Naive thymus-derived CD8-positive, alpha-beta T cell (primary cell): ENCODE measurements at regions not wholly inside any gene's neighbourhood (a gene's known extent, or its start where the extent isn't known, plus 50 kb on each side); places are given as distances from the start of the nearest gene placed in this dataset.
"Not testable (repeated sequence)": the region's sequence is repeated elsewhere in the genome, so short reads cannot be mapped to it uniquely, and the experiment has no call there.

Experiments used
- ATAC-seq, 2 donors: fragments of 150-1000 bp; cut with Tn5 transposase in 1 of 2; sonication (Bioruptor Pico), chemical (Tn5 transposase) in 1 of 2; 1 replicate in 1 of 2; 2 replicates in 1 of 2; pipeline ENCODE4 v1.10.0; 2021; ENCODE audit warnings: mild to moderate bottlenecking in 2 of 2, moderate library complexity in 2 of 2
- POLR2A ChIA-PET: fragments of 350-600 bp; sonication (Branson Sonifier 250); formaldehyde crosslinking; loops from one replicate; lab custom pipeline; 2021; ENCODE audit warnings: antibody characterized with exemption; lab: Charles Lee
- DNase-seq, 10 donors: peaks; one replicate each; pipeline versions ENCODE4 v3.0.0 to v3.0.0-alpha.2; 2020 to 2022
- H3K27ac Mint-ChIP-seq, 10 donors: one replicate each; pipeline ENCODE4 v1.8.0; 2020 to 2022; ENCODE audit warnings: mild to moderate bottlenecking in 10 of 10, mixed read lengths in 10 of 10, moderate library complexity in 4 of 10, inconsistent platforms in 1 of 10
- H3K27me3 Mint-ChIP-seq, 5 donors: one replicate each; pipeline ENCODE4 v1.8.0; 2021 to 2022; ENCODE audit warnings: mixed read lengths in 5 of 5
- H3K36me3 Mint-ChIP-seq, 3 donors: one replicate each; pipeline ENCODE4 v1.8.0; 2020 to 2022; ENCODE audit warnings: mixed read lengths in 3 of 3, mild to moderate bottlenecking in 2 of 3, inconsistent platforms in 1 of 3
- H3K4me1 Mint-ChIP-seq, 4 donors: one replicate each; pipeline ENCODE4 v1.8.0; 2021 to 2022; ENCODE audit warnings: mixed read lengths in 4 of 4
- H3K4me3 Mint-ChIP-seq, 10 donors: one replicate each; pipeline ENCODE4 v1.8.0; 2020 to 2022; ENCODE audit warnings: mild to moderate bottlenecking in 10 of 10, mixed read lengths in 10 of 10, moderate library complexity in 6 of 10, inconsistent platforms in 1 of 10
- H3K9me3 Mint-ChIP-seq, 9 donors: one replicate each; pipeline ENCODE4 v1.8.0; 2020 to 2022; ENCODE audit warnings: mixed read lengths in 9 of 9, mild to moderate bottlenecking in 3 of 9, inconsistent platforms in 1 of 9, moderate library complexity in 1 of 9

GRCh38 chr13:65601855-65602254 lies 1628.3 kb downstream of the PCDH9 start:
- no peak for DNase-seq
- H3K4me1 Mint-ChIP-seq: no peaks in the 10 kb centered on the region
- no peaks in the 10 kb centered on the region for H3K36me3 Mint-ChIP-seq
- no peak for ATAC-seq
- H3K4me3 Mint-ChIP-seq: no peak overlapping the region
- POLR2A ChIA-PET: no interaction called here
- H3K27ac Mint-ChIP-seq: no peak overlapping the region
- H3K27me3 Mint-ChIP-seq: no peaks in the 10 kb centered on the region
- peaks cover 0 to 13% (median 6%) of the 10 kb centered on the region in 9 donors for H3K9me3 Mint-ChIP-seq

GRCh38 chr13:65600702-65601101 lies 1629.4 kb downstream of the PCDH9 start:
- Mint-ChIP-seq H3K36me3 (no peaks in the 10 kb centered on the region), H3K27ac (no peak overlapping the region), H3K4me3 (no peak overlapping the region), H3K9me3 (peaks cover 0 to 11% (median 6%) of the 10 kb centered on the region in 9 donors), H3K27me3 (no peaks in the 10 kb centered on the region), H3K4me1 (no peaks in the 10 kb centered on the region)
- no peak for ATAC-seq
- POLR2A ChIA-PET: no interaction called here
- DNase-seq: no peak

- H3K27me3 Mint-ChIP-seq: no peaks in the 10 kb centered on the region
- no peaks in the 10 kb centered on the region for H3K36me3 Mint-ChIP-seq
- H3K4me3 Mint-ChIP-seq: no peak overlapping the region
- ATAC-seq: no peak
- H3K4me1 Mint-ChIP-seq: no peaks in the 10 kb centered on the region
- POLR2A ChIA-PET: no interaction called here
- no peak for DNase-seq
- no peak overlapping the region for H3K27ac Mint-ChIP-seq
- peaks cover 0 to 10% (median 4%) of the 10 kb centered on the region in 9 donors for H3K9me3 Mint-ChIP-seq
Observed at GRCh38 chr13:65597839-65598818, 1632.0 kb downstream of the PCDH9 start.

GRCh38 chr13:65595916-65596315 lies 1634.2 kb downstream of the PCDH9 start:
- POLR2A ChIA-PET: no interaction called here
- H3K4me1 Mint-ChIP-seq: no peaks in the 10 kb centered on the region
- H3K9me3 Mint-ChIP-seq: peaks cover 0 to 20% (median 2%) of the 10 kb centered on the region in 9 donors
- H3K27me3 Mint-ChIP-seq: no peaks in the 10 kb centered on the region
- H3K4me3 Mint-ChIP-seq: no peak overlapping the region
- ATAC-seq (no peak), DNase-seq (no peak)
- H3K36me3 Mint-ChIP-seq: no peaks in the 10 kb centered on the region
- H3K27ac Mint-ChIP-seq: no peak overlapping the region

- H3K27me3 Mint-ChIP-seq: no peaks in the 10 kb centered on the region
- no peaks in the 10 kb centered on the region for H3K36me3 Mint-ChIP-seq
- H3K4me1 Mint-ChIP-seq: no peaks in the 10 kb centered on the region
- no peak overlapping the region for H3K27ac Mint-ChIP-seq
- ATAC-seq: no peak
- no peak overlapping the region for H3K4me3 Mint-ChIP-seq
- POLR2A ChIA-PET: no interaction called here
- no peak for DNase-seq
- peaks cover under 1 to 33% (median 5%) of the 10 kb centered on the region in 9 donors for H3K9me3 Mint-ChIP-seq
Observed at GRCh38 chr13:65594298-65594781, 1635.8 kb downstream of the PCDH9 start.

GRCh38 chr13:65593298-65593874 lies 1636.8 kb downstream of the PCDH9 start:
- no peak overlapping the region for H3K4me3 Mint-ChIP-seq
- no peak for ATAC-seq
- POLR2A ChIA-PET: no interaction called here
- no peaks in the 10 kb centered on the region for H3K36me3 Mint-ChIP-seq
- DNase-seq: no peak
- H3K27ac Mint-ChIP-seq: no peak overlapping the region
- no peaks in the 10 kb centered on the region for H3K4me1 Mint-ChIP-seq
- peaks cover 3 to 31% (median 6%) of the 10 kb centered on the region in 9 donors for H3K9me3 Mint-ChIP-seq
- H3K27me3 Mint-ChIP-seq: no peaks in the 10 kb centered on the region

- no peaks in the 10 kb centered on the region for H3K4me1 Mint-ChIP-seq
- H3K27me3 Mint-ChIP-seq: no peaks in the 10 kb centered on the region
- ATAC-seq (no peak), DNase-seq (no peak)
- H3K36me3 Mint-ChIP-seq: no peaks in the 10 kb centered on the region
- no peak overlapping the region for H3K4me3 Mint-ChIP-seq
- no peak overlapping the region for H3K27ac Mint-ChIP-seq
- POLR2A ChIA-PET: no interaction called here
- peaks cover 3 to 38% (median 10%) of the 10 kb centered on the region in 9 donors for H3K9me3 Mint-ChIP-seq
Observed at GRCh38 chr13:65592731-65593130, 1637.4 kb downstream of the PCDH9 start.

GRCh38 chr13:65585346-65585745 lies 1644.8 kb downstream of the PCDH9 start:
- DNase-seq: no peak
- no peaks in the 10 kb centered on the region for H3K27me3 Mint-ChIP-seq
- no peak overlapping the region for H3K27ac Mint-ChIP-seq
- POLR2A ChIA-PET: no interaction called here
- H3K9me3 Mint-ChIP-seq: peaks cover 1 to 37% (median 20%) of the 10 kb centered on the region in 9 donors
- H3K4me3 Mint-ChIP-seq: no peak overlapping the region
- H3K4me1 Mint-ChIP-seq: no peaks in the 10 kb centered on the region
- no peak for ATAC-seq
- no peaks in the 10 kb centered on the region for H3K36me3 Mint-ChIP-seq

GRCh38 chr13:65584126-65584525 lies 1646.0 kb downstream of the PCDH9 start:
- Mint-ChIP-seq H3K36me3 (no peaks in the 10 kb centered on the region), H3K4me3 (no peak overlapping the region), H3K27me3 (no peaks in the 10 kb centered on the region), H3K27ac (no peak overlapping the region), H3K4me1 (no peaks in the 10 kb centered on the region), H3K9me3 (peaks cover 1 to 29% (median 15%) of the 10 kb centered on the region in 9 donors)
- POLR2A ChIA-PET: no interaction called here
- ATAC-seq: no peak
- no peak for DNase-seq

GRCh38 chr13:65582160-65582559 lies 1648.0 kb downstream of the PCDH9 start:
- no peaks in the 10 kb centered on the region for H3K4me1 Mint-ChIP-seq
- no peak overlapping the region for H3K27ac Mint-ChIP-seq
- ATAC-seq: no peak
- peaks cover 0 to 20% (median 9%) of the 10 kb centered on the region in 9 donors for H3K9me3 Mint-ChIP-seq
- H3K4me3 Mint-ChIP-seq: no peak overlapping the region
- H3K27me3 Mint-ChIP-seq: no peaks in the 10 kb centered on the region
- POLR2A ChIA-PET: no interaction called here
- no peak for DNase-seq
- H3K36me3 Mint-ChIP-seq: no peaks in the 10 kb centered on the region

GRCh38 chr13:65564561-65564960 lies 1665.6 kb downstream of the PCDH9 start:
- H3K27me3 Mint-ChIP-seq, POLR2A ChIA-PET, DNase-seq, H3K4me3 Mint-ChIP-seq, H3K4me1 Mint-ChIP-seq, H3K27ac Mint-ChIP-seq, H3K36me3 Mint-ChIP-seq, ATAC-seq: not testable (repeated sequence)
- H3K9me3 Mint-ChIP-seq: peaks cover 0 to 32% (median 9%) of the 10 kb centered on the region in 9 donors

- POLR2A ChIA-PET: no interaction called here
- Mint-ChIP-seq H3K27me3 (no peaks in the 10 kb centered on the region), H3K9me3 (peaks cover 0 to 24% (median 9%) of the 10 kb centered on the region in 9 donors), H3K36me3 (no peaks in the 10 kb centered on the region), H3K4me1 (no peaks in the 10 kb centered on the region), H3K4me3 (no peak overlapping the region), H3K27ac (no peak overlapping the region)
- ATAC-seq (no peak), DNase-seq (no peak)
Observed at GRCh38 chr13:65562305-65562704, 1667.8 kb downstream of the PCDH9 start.

GRCh38 chr13:65560936-65561335 lies 1669.2 kb downstream of the PCDH9 start:
- H3K4me3 Mint-ChIP-seq: no peak overlapping the region
- DNase-seq: no peak
- no peak for ATAC-seq

More at GRCh38 chr13:65560936-65561335, 1669.2 kb downstream of the PCDH9 start:
- Mint-ChIP-seq H3K9me3 (peaks cover 0 to 24% (median 9%) of the 10 kb centered on the region in 9 donors), H3K27ac (no peak overlapping the region), H3K36me3 (no peaks in the 10 kb centered on the region), H3K4me1 (no peaks in the 10 kb centered on the region), H3K27me3 (no peaks in the 10 kb centered on the region)
- POLR2A ChIA-PET: no interaction called here
